K562 (cell line): ENCODE measurements at regions not wholly inside any gene's neighbourhood (a gene's known extent, or its start where the extent isn't known, plus 50 kb on each side); places are given as distances from the start of the nearest gene placed in this dataset.

Source experiments
- ATAC-seq: fragments of 200-7000 bp; cut with Tn5 transposase; 3 replicates; pipeline ENCODE4 v1.9.1; 2020; ENCODE audit warnings: moderate library complexity
- BruUV-seq: library from RNA; stranded (reverse); fragments of 400-500 nt; replicated peaks from 2 replicates; lab custom pipeline; 2021; lab: Mats Ljungman, UMichigan
- CTCF ChIA-PET: fragments of 300-600 bp; formaldehyde crosslinking; extraction: SDS; loops from one replicate; lab custom pipeline; 2021; ENCODE audit warnings: low intra/inter-chr PET ratio; lab: Yijun Ruan, JAX
- POLR2A ChIA-PET: fragments of 300-600, 350-650 bp; sonication (Branson Sonifier 250); formaldehyde crosslinking; extraction: SDS; loops from one replicate; lab custom pipeline; 2021; ENCODE audit warnings: antibody characterized with exemption, inconsistent platforms; lab: Yijun Ruan, JAX
- DNase-seq, 4 experiments: peaks; one replicate each; pipeline versions ENCODE4 v3.0.0 to v3.0.0-alpha.2; 2011 to 2018; ENCODE audit warnings: low spot score in 3 of 4, mixed read lengths in 3 of 4; ENCODE audit errors: extremely low read depth in 1 of 4
- FAIRE-seq: peaks from 2 replicates; lab custom pipeline; 2011; peaks lifted over from hg19 to GRCh38; lab: Jason Lieb, UNC
- H2AFZ ChIP-seq: 2 replicates; pipeline ENCODE4 v1.6.0; 2011; ENCODE audit warnings: low read depth, low read length, control low read depth, inconsistent platforms
- H3K27ac ChIP-seq: fragments of 200-600 bp; 3 replicates; pipeline ENCODE4 v1.8.0; 2011; ENCODE audit warnings: low read depth, mild to moderate bottlenecking, control low read depth, inconsistent platforms, low read length, moderate library complexity, mixed read lengths; ENCODE audit errors: extremely low read depth
- H3K27me3 ChIP-seq, 2 experiments: fragments of 300-600 bp in 1 of 2; 2 replicates in 1 of 2; 3 replicates in 1 of 2; pipeline versions ENCODE4 v1.6.0 to v1.8.0; 2011; ENCODE audit warnings: inconsistent platforms in 2 of 2, low read length in 2 of 2, mild to moderate bottlenecking in 1 of 2, mixed read lengths in 1 of 2, moderate library complexity in 1 of 2; ENCODE audit not compliant: control insufficient read depth in 2 of 2, insufficient read depth in 2 of 2
- H3K36me3 ChIP-seq: fragments of 300-600 bp; 3 replicates; pipeline ENCODE4 v1.8.0; 2011; ENCODE audit warnings: mild to moderate bottlenecking, low read length, inconsistent platforms; ENCODE audit not compliant: control insufficient read depth, insufficient read depth
- H3K4me1 ChIP-seq, 2 experiments: fragments of 200-600 bp in 1 of 2; replicated peaks in 1 of 2; 2 replicates in 1 of 2; 3 replicates in 1 of 2; pipeline versions ENCODE4 v1.5.1 to v1.8.0; 2011; ENCODE audit warnings: inconsistent platforms in 2 of 2, low read length in 2 of 2, mild to moderate bottlenecking in 1 of 2, mixed read lengths in 1 of 2, moderate library complexity in 1 of 2; ENCODE audit not compliant: control insufficient read depth in 2 of 2, insufficient read depth in 2 of 2
- H3K4me2 ChIP-seq: 2 replicates; pipeline ENCODE4 v1.6.1; 2011; ENCODE audit warnings: low read length, control low read depth, inconsistent platforms, mixed read lengths; ENCODE audit not compliant: insufficient read depth
- H3K4me3 ChIP-seq: fragments of 200-600 bp; sonication (generic), shearing (Covaris generic); 2 replicates; pipeline ENCODE4 v1.5.1; 2016; ENCODE audit warnings: control low read depth, inconsistent platforms
- H3K79me2 ChIP-seq: fragments of 200-600 bp; 3 replicates; pipeline ENCODE4 v1.8.0; 2011; ENCODE audit warnings: low read length, inconsistent platforms; ENCODE audit not compliant: control insufficient read depth, insufficient read depth
- H3K9ac ChIP-seq, 2 experiments: 2 replicates each; pipeline versions ENCODE4 v1.6.0 to v1.6.1; 2011; ENCODE audit warnings: low read depth in 2 of 2, low read length in 2 of 2, control low read depth in 1 of 2, inconsistent platforms in 1 of 2, mild to moderate bottlenecking in 1 of 2, mixed read lengths in 1 of 2; ENCODE audit not compliant: insufficient read depth in 1 of 2
- H3K9me1 ChIP-seq: one replicate; pipeline ENCODE4 v1.6.0; 2011; ENCODE audit warnings: inconsistent platforms, mild to moderate bottlenecking, low read length, moderate library complexity; ENCODE audit not compliant: control insufficient read depth, insufficient read depth
- H3K9me3 ChIP-seq: replicated peaks from 2 replicates; pipeline ENCODE4 v1.5.1; 2011; ENCODE audit warnings: low read depth, low read length, inconsistent platforms; ENCODE audit not compliant: control insufficient read depth, insufficient read depth
- H4K20me1 ChIP-seq: replicated peaks from 2 replicates; pipeline ENCODE4 v1.6.1; 2011; ENCODE audit warnings: low read length, inconsistent platforms, mixed read lengths; ENCODE audit not compliant: control insufficient read depth, insufficient read depth
- BCLAF1 ChIP-seq, 2 experiments: fragments of 450-650 bp in 1 of 2; IDR thresholded peaks; 2 replicates each; pipeline ENCODE4 v1.6.1; 2011 to 2017; ENCODE audit warnings: low read depth in 2 of 2, antibody characterized with exemption in 1 of 2, borderline replicate concordance in 1 of 2, low read length in 1 of 2, mild to moderate bottlenecking in 1 of 2, mixed read lengths in 1 of 2; ENCODE audit not compliant: control insufficient read depth in 1 of 2
- CREB5 ChIP-seq: fragments of 250-450 bp; sonication (Bioruptor Pico); IDR thresholded peaks from 2 replicates; pipeline ENCODE4 v1.5.0; 2020; ENCODE audit warnings: mild to moderate bottlenecking
- DEAF1 ChIP-seq: fragments of 450-650 bp; formaldehyde crosslinking; IDR thresholded peaks from 2 replicates; pipeline ENCODE4 v1.4.0; 2020; ENCODE audit warnings: mild to moderate bottlenecking, moderate library complexity
- L3MBTL2 ChIP-seq: fragments of 450-650 bp; IDR thresholded peaks from 2 replicates; pipeline ENCODE4 v1.6.1; 2016; ENCODE audit warnings: mild to moderate bottlenecking, moderate library complexity
- OTX1 ChIP-seq: fragments of 450-650 bp; formaldehyde crosslinking; IDR thresholded peaks from 2 replicates; pipeline ENCODE4 v1.4.0; 2022; ENCODE audit warnings: mild to moderate bottlenecking
- RNF2 ChIP-seq: sonication (generic); IDR thresholded peaks from 2 replicates; pipeline ENCODE4 v1.6.1; 2016
- TAL1 ChIP-seq: fragments of 450-650 bp; IDR thresholded peaks from 2 replicates; pipeline ENCODE4 v1.6.1; 2016; ENCODE audit warnings: mild to moderate bottlenecking
- TCF3 ChIP-seq: sonication (generic); formaldehyde crosslinking; IDR thresholded peaks from 2 replicates; pipeline ENCODE4 v1.4.0; 2020; ENCODE audit warnings: mild to moderate bottlenecking, missing genetic modification reagents
- XRCC5 ChIP-seq: fragments of 200-400 bp; formaldehyde crosslinking; IDR thresholded peaks from 2 replicates; pipeline ENCODE4 v1.6.1; 2017; ENCODE audit warnings: low read depth, mild to moderate bottlenecking, low read length
- ZNF644 ChIP-seq: fragments of 200-800 bp; sonication (Bioruptor generic); IDR thresholded peaks from 2 replicates; pipeline ENCODE4 v1.6.1; 2016; ENCODE audit warnings: low read depth, missing genetic modification characterization, missing compliant biosample characterization
- ZNF830 ChIP-seq: fragments of 250-450 bp; sonication (Bioruptor Pico); IDR thresholded peaks from 2 replicates; pipeline ENCODE4 v1.5.0; 2021; ENCODE audit warnings: mild to moderate bottlenecking
- WGBS: fragments of 100-300 bp; shearing (Covaris generic); methylation state at CpG from one replicate; pipeline ENCODE4 v1.1.6; 2016; ENCODE audit warnings: low coverage, mixed read lengths; ENCODE audit not compliant: insufficient coverage; ENCODE audit errors: missing lambda C conversion rate; 5-methylcytosine and 5-hydroxymethylcytosine counted together
- in situ Hi-C: fragments of 300-500 bp; cut with MboI; formaldehyde crosslinking; loops from 4 replicates; pipeline ENCODE4 v1.15.0; 2018; ENCODE audit warnings: inconsistent platforms, mixed read lengths
- intact Hi-C: fragments of 100-400 bp; cut with micrococcal nuclease; formaldehyde crosslinking; loops from 2 replicates; pipeline ENCODE4 v1.14.2; 2022
- TF ChIP-seq, protein P1 (sequence below): fragments of 450-650 bp; formaldehyde crosslinking; IDR thresholded peaks from 2 replicates; pipeline ENCODE4 v1.4.0; 2022; ENCODE audit warnings: missing genetic modification characterization
- TF ChIP-seq, protein P2 (sequence below), 2 experiments: fragments of 450-650 bp; IDR thresholded peaks; 2 replicates each; pipeline ENCODE4 v1.6.1; 2016

GRCh38 chr17:54745862-54746261 lies 154.8 kb upstream of the TOM1L1 start:
- Histone ChIP-seq H4K20me1 (no peaks in the 10 kb centered on the region), H3K27me3 (no peaks in the 10 kb centered on the region), H3K4me2 (no peak overlapping the region), H3K4me1 (no peaks in the 10 kb centered on the region), H3K79me2 (no peaks in the 10 kb centered on the region), H3K4me3 (no peak overlapping the region), H3K36me3 (no peaks in the 10 kb centered on the region), H3K9ac (no peak overlapping the region), H3K9me3 (no peaks in the 10 kb centered on the region), H3K9me1 (no peaks in the 10 kb centered on the region), H2AFZ (no peak overlapping the region), H3K27ac (no peak overlapping the region)
- ATAC-seq (no peak), DNase-seq (no peak), FAIRE-seq (no peak)
- POLR2A ChIA-PET, result no interaction called here
- CTCF ChIA-PET, result no interaction called here
- intact Hi-C loops, result no loop called here
- in situ Hi-C loops, result no loop called here
- no TSS peak for BruUV-seq
- WGBS, result 3% methylated on average over 5 of the region's 5 CpGs
- TF ChIP-seq CREB5 (CRISPR knock-in tag) (no peak), XRCC5 (no peak), OTX1 (CRISPR knock-in tag) (no peak), BCLAF1 (IDR thresholded peaks at IDR 0.05; ENCODE audit: borderline replicate concordance in 1 of 2, control insufficient read depth in 1 of 2, low read depth in 2 of 2, low read length in 1 of 2) (no peak), RNF2 (no peak), ZNF830 (CRISPR knock-in tag) (no peak), ZNF644 (no peak), TAL1 (no peak), DEAF1 (CRISPR knock-in tag) (no peak), TCF3 (CRISPR knock-in tag) (no peak), L3MBTL2 (no peak)
- TF ChIP-seq, protein P1, sequence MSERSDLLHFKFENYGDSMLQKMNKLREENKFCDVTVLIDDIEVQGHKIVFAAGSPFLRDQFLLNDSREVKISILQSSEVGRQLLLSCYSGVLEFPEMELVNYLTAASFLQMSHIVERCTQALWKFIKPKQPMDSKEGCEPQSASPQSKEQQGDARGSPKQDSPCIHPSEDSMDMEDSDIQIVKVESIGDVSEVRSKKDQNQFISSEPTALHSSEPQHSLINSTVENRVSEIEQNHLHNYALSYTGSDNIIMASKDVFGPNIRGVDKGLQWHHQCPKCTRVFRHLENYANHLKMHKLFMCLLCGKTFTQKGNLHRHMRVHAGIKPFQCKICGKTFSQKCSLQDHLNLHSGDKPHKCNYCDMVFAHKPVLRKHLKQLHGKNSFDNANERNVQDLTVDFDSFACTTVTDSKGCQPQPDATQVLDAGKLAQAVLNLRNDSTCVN (CRISPR knock-in tag), result no peak
- TF ChIP-seq, protein P2, sequence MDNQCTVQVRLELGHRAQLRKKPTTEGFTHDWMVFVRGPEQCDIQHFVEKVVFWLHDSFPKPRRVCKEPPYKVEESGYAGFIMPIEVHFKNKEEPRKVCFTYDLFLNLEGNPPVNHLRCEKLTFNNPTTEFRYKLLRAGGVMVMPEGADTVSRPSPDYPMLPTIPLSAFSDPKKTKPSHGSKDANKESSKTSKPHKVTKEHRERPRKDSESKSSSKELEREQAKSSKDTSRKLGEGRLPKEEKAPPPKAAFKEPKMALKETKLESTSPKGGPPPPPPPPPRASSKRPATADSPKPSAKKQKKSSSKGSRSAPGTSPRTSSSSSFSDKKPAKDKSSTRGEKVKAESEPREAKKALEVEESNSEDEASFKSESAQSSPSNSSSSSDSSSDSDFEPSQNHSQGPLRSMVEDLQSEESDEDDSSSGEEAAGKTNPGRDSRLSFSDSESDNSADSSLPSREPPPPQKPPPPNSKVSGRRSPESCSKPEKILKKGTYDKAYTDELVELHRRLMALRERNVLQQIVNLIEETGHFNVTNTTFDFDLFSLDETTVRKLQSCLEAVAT (IDR thresholded peaks at IDR 0.05), result no peak
